Loucy (cell line): ENCODE measurements at regions not wholly inside any gene's neighbourhood (a gene's known extent, or its start where the extent isn't known, plus 50 kb on each side); places are given as distances from the start of the nearest gene placed in this dataset.

Source experiments
- H2AFZ ChIP-seq: fragments of 200-600 bp; sonication (generic); 2 replicates; pipeline ENCODE4 v1.6.0; 2016; ENCODE audit warnings: antibody characterized with exemption, mild to moderate bottlenecking, low read length, moderate library complexity
- H3F3A ChIP-seq: fragments of 200-600 bp; 2 replicates; pipeline ENCODE4 v1.6.0; 2016; ENCODE audit warnings: antibody characterized with exemption, low read depth, mild to moderate bottlenecking
- H3K27me3 ChIP-seq: fragments of 200-600 bp; sonication (generic); 2 replicates; pipeline ENCODE4 v1.6.1; 2014; ENCODE audit warnings: low read length, mild to moderate bottlenecking; ENCODE audit not compliant: insufficient read depth, poor library complexity, severe bottlenecking
- H3K36me3 ChIP-seq: fragments of 200-600 bp; sonication (generic); 2 replicates; pipeline ENCODE4 v1.6.1; 2016; ENCODE audit warnings: low read length; ENCODE audit not compliant: insufficient read depth
- H3K4me1 ChIP-seq: fragments of 200-600 bp; sonication (generic); 2 replicates; pipeline ENCODE4 v1.5.1; 2014; ENCODE audit warnings: low read length, mild to moderate bottlenecking; ENCODE audit not compliant: insufficient read depth, poor library complexity, severe bottlenecking
- H3K4me2 ChIP-seq: fragments of 200-600 bp; sonication (generic); 2 replicates; pipeline ENCODE4 v1.6.0; 2014; ENCODE audit warnings: antibody characterized with exemption, low read length, low read depth, mild to moderate bottlenecking; ENCODE audit not compliant: poor library complexity, severe bottlenecking
- H3K4me3 ChIP-seq: fragments of 200-600 bp; sonication (generic); 2 replicates; pipeline ENCODE4 v1.5.1; 2014; ENCODE audit warnings: low read length, mild to moderate bottlenecking, mixed read lengths; ENCODE audit not compliant: poor library complexity, severe bottlenecking
- H3K79me2 ChIP-seq: fragments of 200-600 bp; sonication (generic); 2 replicates; pipeline ENCODE4 v1.6.1; 2014; ENCODE audit warnings: low read length; ENCODE audit not compliant: insufficient read depth
- H3K9ac ChIP-seq: fragments of 200-600 bp; sonication (generic); 2 replicates; pipeline ENCODE4 v1.6.0; 2014; ENCODE audit warnings: mild to moderate bottlenecking, low read depth, low read length, moderate library complexity; ENCODE audit not compliant: poor library complexity, severe bottlenecking
- H3K9me2 ChIP-seq: fragments of 200-600 bp; sonication (generic); replicated peaks from 2 replicates; pipeline ENCODE4 v1.6.1; 2016; ENCODE audit warnings: low read depth, low read length, mixed read lengths
- H3K9me3 ChIP-seq: fragments of 200-600 bp; sonication (generic); 2 replicates; pipeline ENCODE4 v1.6.1; 2014; ENCODE audit warnings: mild to moderate bottlenecking, antibody characterized with exemption, low read length, low read depth; ENCODE audit not compliant: insufficient read depth
- H4K20me1 ChIP-seq: fragments of 200-600 bp; sonication (generic); 2 replicates; pipeline ENCODE4 v1.6.0; 2014; ENCODE audit warnings: antibody characterized with exemption, low read length, mild to moderate bottlenecking; ENCODE audit not compliant: insufficient read depth, poor library complexity, severe bottlenecking
- CTCF ChIP-seq: fragments of 200-600 bp; sonication (generic); conservative IDR thresholded peaks from 2 replicates; pipeline ENCODE4 v1.5.1; 2014; ENCODE audit warnings: mild to moderate bottlenecking, antibody characterized with exemption, low read length
- EZH2phosphoT487 ChIP-seq: fragments of 200-600 bp; IDR thresholded peaks from 2 replicates; pipeline ENCODE4 v1.6.1; 2018; ENCODE audit warnings: antibody characterized with exemption, mild to moderate bottlenecking, moderate library complexity, borderline replicate concordance

DNA sequence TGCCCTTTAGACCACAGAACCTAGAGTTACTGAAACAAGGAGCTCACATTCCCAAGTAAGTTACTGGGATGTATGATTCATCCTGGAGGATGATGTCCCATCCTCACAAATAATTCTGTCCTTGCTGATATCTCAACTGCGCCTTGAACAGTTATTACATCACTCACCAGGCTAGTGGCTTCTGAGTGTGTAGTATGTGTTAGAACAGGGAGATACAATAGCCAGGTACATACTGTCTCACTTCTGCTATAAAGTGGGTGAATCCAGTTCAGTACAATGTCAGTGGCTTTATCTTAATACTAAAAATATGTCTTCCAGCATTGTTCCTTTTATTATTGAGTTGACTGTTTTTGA is 483.2 kb upstream of the FRG2C start:
- Histone ChIP-seq H3K79me2 (no peaks in the 10 kb centered on the region), H3K36me3 (no peaks in the 10 kb centered on the region), H3K9me2 (0 out of 2 replicates have a peak, but pooled peaks cover 6% of the 10 kb centered on the region), H3K9me3 (no peaks in the 10 kb centered on the region), H3K4me2 (no peak overlapping the region), H4K20me1 (no peaks in the 10 kb centered on the region), H3K9ac (no peak overlapping the region), H3K4me1 (no peaks in the 10 kb centered on the region), H3F3A (no peaks in the 10 kb centered on the region), H2AFZ (no peak overlapping the region), H3K4me3 (no peak overlapping the region), H3K27me3 (no peaks in the 10 kb centered on the region)
- TF ChIP-seq EZH2phosphoT487 (no peak), CTCF (no peak)

GRCh38 chr3:75188962-75189361 is 475.2 kb upstream of the FRG2C start:
- H3K27me3 ChIP-seq, result no peaks in the 10 kb centered on the region
- no peaks in the 10 kb centered on the region for H3K9me3 ChIP-seq
- H3K4me2 ChIP-seq, result no peak overlapping the region
- TF ChIP-seq EZH2phosphoT487 (no peak), CTCF (no peak)
- H3K9me2 ChIP-seq, result 0 out of 2 replicates have a peak, but pooled peaks cover 6% of the 10 kb centered on the region
- no peak overlapping the region for H3K4me3 ChIP-seq
- H4K20me1 ChIP-seq, result no peaks in the 10 kb centered on the region
- no peaks in the 10 kb centered on the region for H3K79me2 ChIP-seq
- H3K4me1 ChIP-seq, result no peaks in the 10 kb centered on the region
- H2AFZ ChIP-seq, result no peak overlapping the region
- H3K36me3 ChIP-seq, result no peaks in the 10 kb centered on the region
- no peak overlapping the region for H3K9ac ChIP-seq
- no peaks in the 10 kb centered on the region for H3F3A ChIP-seq

DNA sequence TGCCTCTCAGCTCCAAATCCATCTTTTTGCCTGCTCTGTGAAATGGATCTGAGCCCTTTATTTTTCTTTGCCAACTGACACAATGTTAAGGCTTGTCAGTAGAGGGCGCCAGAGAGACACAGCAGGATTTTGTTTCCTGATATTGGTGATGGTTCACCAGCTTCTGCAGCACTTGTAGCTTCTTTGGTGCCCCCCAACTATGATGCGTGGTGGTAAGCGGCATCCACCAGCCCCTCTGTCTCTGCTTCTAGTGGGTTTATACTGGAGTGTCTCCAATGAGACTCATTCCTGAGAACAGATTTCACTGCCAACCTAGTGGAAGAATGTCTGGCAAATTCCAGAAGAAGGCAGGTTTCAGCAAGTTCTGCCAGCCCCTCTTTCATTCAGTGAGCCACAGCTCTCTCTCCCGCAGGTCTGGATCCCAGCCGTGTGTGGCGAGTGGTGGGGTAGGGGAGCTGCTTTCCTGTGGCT is 471.9 kb upstream of the FRG2C start:
- H3K9me2 ChIP-seq, result no peaks in the 10 kb centered on the region
- no peaks in the 10 kb centered on the region for H4K20me1 ChIP-seq
- H3K9me3 ChIP-seq, result no peaks in the 10 kb centered on the region
- H3F3A ChIP-seq, result no peaks in the 10 kb centered on the region
- no peak overlapping the region for H3K4me3 ChIP-seq
- no peak for TF ChIP-seq EZH2phosphoT487
- TF ChIP-seq CTCF, result peak; percentile 95
- no peaks in the 10 kb centered on the region for H3K4me1 ChIP-seq
- H3K27me3 ChIP-seq, result no peaks in the 10 kb centered on the region
- H3K9ac ChIP-seq, result no peak overlapping the region
- H3K36me3 ChIP-seq, result no peaks in the 10 kb centered on the region
- peak overlapping the region; percentile 46 for H2AFZ ChIP-seq
- no peak overlapping the region for H3K4me2 ChIP-seq
- no peaks in the 10 kb centered on the region for H3K79me2 ChIP-seq
